ENCODE measurements at regions not wholly inside any gene's neighbourhood (a gene's known extent, or its start where the extent isn't known, plus 50 kb on each side); places are given as distances from the start of the nearest gene placed in this dataset.

GRCh38 chr5:18749763-18750162, 1115.5 kb downstream of the TAF11L14 start:
- ATAC-seq = no peak
- TF ChIP-seq POLR2A (IDR thresholded peaks at IDR 0.05) (no peak), CTCF (IDR thresholded peaks at IDR 0.05) (no peak)
- 64 to 74% methylated on average over 4 of the region's 4 CpGs for WGBS, 2 donors

GRCh38 chr5:18752317-18752716, 1118.1 kb downstream of the TAF11L14 start:
- intact Hi-C loops (cut with DNase I) = no loop called here
- ATAC-seq = no peak
- no peaks in the 10 kb centered on the region for H3K9me3 ChIP-seq

More at GRCh38 chr5:18749763-18750162, 1115.5 kb downstream of the TAF11L14 start:
- Histone ChIP-seq H3K4me3 (no peak overlapping the region), H3K4me1 (no peaks in the 10 kb centered on the region), H3K27ac (no peak overlapping the region), H3K27me3 (no peaks in the 10 kb centered on the region), H3K9me3 (no peaks in the 10 kb centered on the region), H3K36me3 (replicated peaks in 1 of 2; ENCODE audit: insufficient read depth in 1 of 2, low read depth in 2 of 2) (no peaks in the 10 kb centered on the region)
- no peak for DNase-seq
- intact Hi-C loops (cut with DNase I) = no loop called here

GRCh38 chr5:18754201-18754600, 1119.9 kb downstream of the TAF11L14 start:
- no peaks in the 10 kb centered on the region for H3K36me3 ChIP-seq (replicated peaks in 1 of 2; ENCODE audit: insufficient read depth in 1 of 2, low read depth in 2 of 2)

More at GRCh38 chr5:18752317-18752716, 1118.1 kb downstream of the TAF11L14 start:
- no peak overlapping the region for H3K4me3 ChIP-seq
- WGBS, 2 donors = 55 to 64% methylated on average over 1 of the region's 1 CpG
- no peak overlapping the region for H3K27ac ChIP-seq
- H3K36me3 ChIP-seq (replicated peaks in 1 of 2; ENCODE audit: insufficient read depth in 1 of 2, low read depth in 2 of 2) = no peaks in the 10 kb centered on the region
- TF ChIP-seq CTCF (IDR thresholded peaks at IDR 0.05) = no peak
- TF ChIP-seq POLR2A (IDR thresholded peaks at IDR 0.05) = no peak
- no peaks in the 10 kb centered on the region for H3K4me1 ChIP-seq
- DNase-seq = no peak
- H3K27me3 ChIP-seq = no peaks in the 10 kb centered on the region

GRCh38 chr5:18761801-18762200, 1127.5 kb downstream of the TAF11L14 start:
- no peak for DNase-seq
- WGBS, 2 donors = 82 to 92% methylated on average over 1 of the region's 1 CpG
- TF ChIP-seq CTCF (IDR thresholded peaks at IDR 0.05) (no peak), POLR2A (IDR thresholded peaks at IDR 0.05) (no peak)
- Histone ChIP-seq H3K27me3 (no peaks in the 10 kb centered on the region), H3K4me3 (no peak overlapping the region), H3K27ac (no peak overlapping the region), H3K36me3 (replicated peaks in 1 of 2; ENCODE audit: insufficient read depth in 1 of 2, low read depth in 2 of 2) (no peaks in the 10 kb centered on the region), H3K4me1 (no peaks in the 10 kb centered on the region), H3K9me3 (no peaks in the 10 kb centered on the region)
- intact Hi-C loops (cut with DNase I) = no loop called here
- ATAC-seq = no peak

More at GRCh38 chr5:18754201-18754600, 1119.9 kb downstream of the TAF11L14 start:
- Histone ChIP-seq H3K4me1 (no peaks in the 10 kb centered on the region), H3K9me3 (no peaks in the 10 kb centered on the region), H3K27ac (no peak overlapping the region), H3K4me3 (no peak overlapping the region), H3K27me3 (no peaks in the 10 kb centered on the region)
- intact Hi-C loops (cut with DNase I) = no loop called here
- TF ChIP-seq CTCF (IDR thresholded peaks at IDR 0.05) = no peak
- WGBS, 2 donors = 75 to 76% methylated on average over 3 of the region's 3 CpGs
- no peak for DNase-seq
- no peak for ATAC-seq

- Histone ChIP-seq H3K36me3 (replicated peaks in 1 of 2; ENCODE audit: insufficient read depth in 1 of 2, low read depth in 2 of 2) (no peaks in the 10 kb centered on the region), H3K9me3 (no peaks in the 10 kb centered on the region), H3K27me3 (no peaks in the 10 kb centered on the region), H3K4me3 (no peak overlapping the region), H3K4me1 (no peaks in the 10 kb centered on the region), H3K27ac (no peak overlapping the region)
- TF ChIP-seq CTCF (IDR thresholded peaks at IDR 0.05) = no peak
- TF ChIP-seq POLR2A (IDR thresholded peaks at IDR 0.05) = no peak
- ATAC-seq (no peak), DNase-seq (no peak)
- intact Hi-C loops (cut with DNase I) = no loop called here
Observed at GRCh38 chr5:18764161-18764560, 1129.9 kb downstream of the TAF11L14 start.

Data from body of pancreas (tissue), 4 donors.